Adrenal gland (tissue), 9 donors: ENCODE measurements at regions not wholly inside any gene's neighbourhood (a gene's known extent, or its start where the extent isn't known, plus 50 kb on each side); places are given as distances from the start of the nearest gene placed in this dataset.

Experiments
- DNase-seq, 7 donors: peaks; one replicate each; pipeline ENCODE4 v3.0.0-alpha.2; 2019 to 2020
- H3K27ac ChIP-seq, 5 donors: fragments of 200-600 bp; sonication (generic) in 4 of 5; 1 replicate in 3 of 5; 2 replicates in 2 of 5; pipeline versions ENCODE4 v1.5.1 to v1.8.0; 2016 to 2020; ENCODE audit warnings: mild to moderate bottlenecking in 1 of 5
- H3K27me3 ChIP-seq: fragments of 200-600 bp; 2 replicates; pipeline ENCODE4 v1.8.0; 2021
- H3K36me3 ChIP-seq, 2 donors: fragments of 200-600 bp; replicated peaks in 1 of 2; 1 replicate in 1 of 2; 2 replicates in 1 of 2; pipeline versions ENCODE4 v1.5.1 to v1.8.0; 2018 to 2022
- H3K4me1 ChIP-seq, 2 donors: fragments of 200-600 bp; replicated peaks in 1 of 2; 1 replicate in 1 of 2; 2 replicates in 1 of 2; pipeline versions ENCODE4 v1.5.1 to v1.8.0; 2018 to 2021
- H3K4me3 ChIP-seq, 4 donors: fragments of 200-600 bp; sonication (generic) in 3 of 4; one replicate each; pipeline ENCODE4 v1.5.1; 2016 to 2018
- H3K9me3 ChIP-seq, 3 donors: fragments of 200-600 bp; sonication (generic) in 1 of 3; replicated peaks in 1 of 3; 1 replicate in 2 of 3; 2 replicates in 1 of 3; pipeline versions ENCODE4 v1.5.1 to v1.8.0; 2016 to 2021
- CTCF ChIP-seq, 6 experiments: fragments of 450-650 bp in 4 of 6; fragments of 200-600 bp in 2 of 6; sonication (generic) in 1 of 6; IDR thresholded peaks; 1 replicate in 5 of 6; 2 replicates in 1 of 6; pipeline versions ENCODE4 v1.5.1 to v1.8.0; 2016 to 2021; ENCODE audit warnings: antibody characterized with exemption in 6 of 6, mild to moderate bottlenecking in 2 of 6, moderate library complexity in 1 of 6
- POLR2A ChIP-seq, 2 donors: fragments of 450-650 bp; IDR thresholded peaks; one replicate each; pipeline ENCODE4 v1.6.1; 2017; ENCODE audit warnings: antibody characterized with exemption in 2 of 2, mild to moderate bottlenecking in 2 of 2, moderate library complexity in 1 of 2
- WGBS, 4 donors: extraction: QIAGEN DNeasy Blood & Tissue Kit in 2 of 4; methylation state at CpG; one replicate each; pipeline versions ENCODE4 v1.1.5 to v1.1.7; 2013 to 2017; 5-methylcytosine and 5-hydroxymethylcytosine counted together
- intact Hi-C, 2 donors: fragments of 100-400 bp; cut with DNase I; formaldehyde crosslinking; loops; one replicate each; pipeline versions ENCODE4 v1.14.1 to v1.15.0; 2022 to 2023
- donor health status: healthy with polysubstance abuse.
- donor health status: Bipolar disorder and iron deficiency.
- donor health status: DM: yes; HTN: yes; CAD: no.
- donor health status: DM: no; HTN: no; CAD: no.
- donor health status: DM: no; HTN: no; CAD: no.

DNA sequence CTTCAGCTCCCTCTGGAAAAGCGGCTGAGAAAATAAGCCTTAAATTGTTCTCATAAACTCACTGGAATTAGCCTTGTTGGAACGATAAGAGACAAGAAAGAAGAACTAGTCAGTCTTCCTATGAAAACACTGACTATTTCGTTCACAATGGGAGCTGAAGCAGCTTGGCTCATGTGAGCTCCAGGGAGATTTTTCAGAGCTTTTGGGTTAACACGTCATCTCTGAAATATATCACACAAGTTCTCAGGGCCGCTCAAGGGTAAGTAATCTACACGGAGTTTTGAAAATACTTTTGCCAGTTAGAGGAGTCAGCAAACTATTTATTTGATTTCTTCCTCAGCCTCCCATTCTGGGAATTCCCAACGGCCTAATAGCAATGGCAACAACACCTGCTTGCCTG, 316.2 kb upstream of the MGAT5 start:
- Histone ChIP-seq H3K4me3 (no peak overlapping the region), H3K9me3 (no peaks in the 10 kb centered on the region), H3K27ac (no peak overlapping the region), H3K4me1 (peaks cover 0 to 6% of the 10 kb centered on the region in 2 donors), H3K27me3 (no peaks in the 10 kb centered on the region), H3K36me3 (no peaks in the 10 kb centered on the region)
- no peak for DNase-seq
- WGBS, 4 donors: 53 to 63% (median 60%) methylated on average over 7 of the region's 7 CpGs
- no peak for TF ChIP-seq CTCF (IDR thresholded peaks at IDR 0.05)
- TF ChIP-seq POLR2A (IDR thresholded peaks at IDR 0.05): no peak
- intact Hi-C loops: no loop called here

GRCh38 chr2:133940134-133940533, 313.7 kb upstream of the MGAT5 start:
- Histone ChIP-seq H3K4me1 (peaks cover 0 to 6% of the 10 kb centered on the region in 2 donors), H3K36me3 (no peaks in the 10 kb centered on the region), H3K4me3 (no peak overlapping the region), H3K27me3 (no peaks in the 10 kb centered on the region), H3K27ac (no peak overlapping the region), H3K9me3 (no peaks in the 10 kb centered on the region)
- TF ChIP-seq POLR2A (IDR thresholded peaks at IDR 0.05) (no peak), CTCF (IDR thresholded peaks at IDR 0.05) (no peak)
- no peak for DNase-seq
- intact Hi-C loops: no loop called here

DNA sequence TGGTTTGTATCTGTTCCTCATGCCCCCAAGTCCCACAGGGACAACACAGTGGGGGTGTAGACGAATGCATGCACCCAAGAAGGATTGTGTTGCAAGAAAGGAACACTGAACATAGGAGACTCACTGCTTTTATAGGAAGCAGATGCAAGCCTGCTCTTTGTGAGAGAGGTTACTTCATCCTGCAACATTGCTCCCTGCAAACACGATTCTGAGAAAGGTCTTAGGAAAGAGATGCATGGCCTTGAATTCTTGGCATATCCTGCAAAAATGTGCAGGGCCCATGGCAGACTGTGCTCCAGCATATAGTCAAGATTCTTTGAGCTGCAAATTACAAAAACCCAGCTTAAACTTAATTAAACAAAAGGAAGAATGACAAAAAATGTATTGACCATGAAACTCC, 312.2 kb upstream of the MGAT5 start:
- Histone ChIP-seq H3K9me3 (no peaks in the 10 kb centered on the region), H3K27ac (no peak overlapping the region), H3K27me3 (no peaks in the 10 kb centered on the region), H3K4me3 (no peak overlapping the region), H3K36me3 (no peaks in the 10 kb centered on the region), H3K4me1 (peaks cover 0 to 6% of the 10 kb centered on the region in 2 donors)
- no peak for TF ChIP-seq POLR2A (IDR thresholded peaks at IDR 0.05)
- TF ChIP-seq CTCF (IDR thresholded peaks at IDR 0.05): no peak
- intact Hi-C loops: no loop called here
- 5 to 31% (median 18%) methylated on average over 2 of the region's 2 CpGs for WGBS, 4 donors
- DNase-seq: peak in 5 of 7 donors; percentile 10 to 52 (median 34)

DNA sequence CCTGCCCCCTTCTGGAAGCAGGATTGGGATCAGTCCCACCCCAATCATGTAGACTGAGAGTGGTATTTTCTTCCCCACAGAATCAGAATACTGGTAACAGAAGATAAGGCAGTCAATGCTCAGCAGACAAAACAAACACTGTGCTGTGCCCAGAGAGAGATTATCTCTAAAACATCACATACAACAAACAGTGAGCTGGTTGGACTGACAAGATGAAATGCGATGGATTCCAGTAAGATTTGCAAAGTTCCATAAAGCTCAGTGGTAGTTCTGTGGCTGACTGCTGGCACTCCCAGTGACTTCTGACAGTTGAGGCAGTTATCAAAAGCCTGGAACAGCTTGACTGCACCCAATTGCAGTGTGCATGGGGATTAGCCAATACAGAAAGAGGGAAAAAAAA, 311.5 kb upstream of the MGAT5 start:
- no peak for DNase-seq
- TF ChIP-seq CTCF (IDR thresholded peaks at IDR 0.05) (no peak), POLR2A (IDR thresholded peaks at IDR 0.05) (no peak)
- 75 to 100% (median 85%) methylated on average over 1 of the region's 1 CpG for WGBS, 4 donors
- Histone ChIP-seq H3K36me3 (no peaks in the 10 kb centered on the region), H3K4me1 (peaks cover 0 to 6% of the 10 kb centered on the region in 2 donors), H3K27ac (no peak overlapping the region), H3K27me3 (no peaks in the 10 kb centered on the region), H3K4me3 (no peak overlapping the region), H3K9me3 (no peaks in the 10 kb centered on the region)
- intact Hi-C loops: no loop called here
